ENCODE measurements at regions not wholly inside any gene's neighbourhood (a gene's known extent, or its start where the extent isn't known, plus 50 kb on each side); places are given as distances from the start of the nearest gene placed in this dataset.
A peak's percentile ranks its signal among the peaks of the same experiment; 100 is the strongest.

DNA sequence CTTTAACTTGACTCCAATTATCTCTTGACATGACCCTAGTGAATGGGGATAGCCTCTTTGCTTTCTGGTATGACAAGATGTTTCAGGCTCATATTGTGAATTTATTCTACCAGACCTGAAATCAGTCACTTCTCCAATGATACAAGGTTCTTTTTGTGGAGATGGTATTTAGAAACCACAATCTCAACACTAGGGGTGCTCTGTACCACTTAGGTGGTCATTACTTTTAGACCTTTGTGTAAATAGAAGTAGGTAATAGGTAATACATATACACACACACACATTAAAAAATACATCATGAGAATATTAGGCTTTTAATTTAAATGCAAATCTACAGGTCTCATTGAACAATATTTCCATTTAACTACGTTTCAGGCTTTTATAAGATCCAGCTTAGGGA is 199.0 kb upstream of the RHOBTB1 start:
- no peak for DNase-seq (ENCODE audit: low spot score)
- TF ChIP-seq, protein P1, sequence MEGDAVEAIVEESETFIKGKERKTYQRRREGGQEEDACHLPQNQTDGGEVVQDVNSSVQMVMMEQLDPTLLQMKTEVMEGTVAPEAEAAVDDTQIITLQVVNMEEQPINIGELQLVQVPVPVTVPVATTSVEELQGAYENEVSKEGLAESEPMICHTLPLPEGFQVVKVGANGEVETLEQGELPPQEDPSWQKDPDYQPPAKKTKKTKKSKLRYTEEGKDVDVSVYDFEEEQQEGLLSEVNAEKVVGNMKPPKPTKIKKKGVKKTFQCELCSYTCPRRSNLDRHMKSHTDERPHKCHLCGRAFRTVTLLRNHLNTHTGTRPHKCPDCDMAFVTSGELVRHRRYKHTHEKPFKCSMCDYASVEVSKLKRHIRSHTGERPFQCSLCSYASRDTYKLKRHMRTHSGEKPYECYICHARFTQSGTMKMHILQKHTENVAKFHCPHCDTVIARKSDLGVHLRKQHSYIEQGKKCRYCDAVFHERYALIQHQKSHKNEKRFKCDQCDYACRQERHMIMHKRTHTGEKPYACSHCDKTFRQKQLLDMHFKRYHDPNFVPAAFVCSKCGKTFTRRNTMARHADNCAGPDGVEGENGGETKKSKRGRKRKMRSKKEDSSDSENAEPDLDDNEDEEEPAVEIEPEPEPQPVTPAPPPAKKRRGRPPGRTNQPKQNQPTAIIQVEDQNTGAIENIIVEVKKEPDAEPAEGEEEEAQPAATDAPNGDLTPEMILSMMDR (IDR thresholded peaks at IDR 0.05; ENCODE audit: borderline replicate concordance, control extremely low read depth, extremely low read depth, insufficient read depth, missing control alignments): no peak
- in situ Hi-C loops (cut with MboI; ENCODE audit: low sequenced_read_pairs, unreplicated experiment): no loop called here

DNA sequence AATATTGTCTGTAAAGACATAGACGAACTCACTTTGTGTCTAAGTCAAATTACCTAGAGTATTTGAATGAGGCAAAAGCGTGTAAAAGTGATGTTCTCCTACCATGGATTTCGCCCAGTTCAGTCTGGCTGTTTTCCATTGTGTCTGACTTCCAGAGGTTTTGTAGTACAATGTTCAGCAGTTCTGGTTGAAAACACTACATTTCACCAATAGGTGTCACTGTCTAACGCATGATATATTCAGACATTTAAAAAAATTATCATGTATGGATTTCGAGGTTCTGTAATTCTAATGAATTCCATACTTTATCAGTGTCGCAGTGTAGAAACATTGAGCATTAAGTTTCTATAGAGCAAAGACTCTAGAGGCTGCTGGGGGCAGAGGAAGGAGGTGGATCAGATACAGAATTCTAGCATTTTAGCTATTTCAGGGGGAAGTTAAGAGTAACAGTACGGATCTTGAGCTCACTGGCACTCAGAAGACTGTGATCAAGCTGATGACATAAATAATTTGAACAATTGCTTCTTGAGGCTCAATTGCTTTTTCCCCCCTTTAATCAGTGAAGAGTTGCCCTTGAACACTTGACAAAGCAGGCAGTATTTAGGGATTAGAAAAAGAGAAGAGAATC is 196.9 kb upstream of the RHOBTB1 start:
- DNase-seq (ENCODE audit: low spot score): no peak
- TF ChIP-seq, protein P1 (IDR thresholded peaks at IDR 0.05; ENCODE audit: borderline replicate concordance, control extremely low read depth, extremely low read depth, insufficient read depth, missing control alignments): peak; percentile 33
- in situ Hi-C loops (cut with MboI; ENCODE audit: low sequenced_read_pairs, unreplicated experiment): no loop called here

DNA sequence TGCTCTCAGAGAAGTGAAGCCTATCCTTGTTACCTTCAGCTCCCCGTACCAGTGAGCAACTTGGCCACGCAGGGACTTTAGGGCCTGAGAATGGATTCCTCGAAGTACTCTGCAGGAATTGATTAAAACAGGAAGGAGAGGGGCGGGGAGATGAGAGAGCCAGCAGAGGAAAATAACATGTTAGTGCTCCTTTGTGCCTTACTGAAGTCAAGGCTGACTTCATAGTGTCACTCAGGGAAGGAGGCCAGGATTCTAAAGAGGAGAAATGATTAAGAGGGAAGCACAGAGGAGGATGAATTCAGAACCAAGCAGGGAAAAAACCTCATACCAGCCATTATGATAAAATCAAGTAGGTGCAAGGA is 195.6 kb upstream of the RHOBTB1 start:
- no peak for DNase-seq (ENCODE audit: low spot score)
- TF ChIP-seq, protein P1 (IDR thresholded peaks at IDR 0.05; ENCODE audit: borderline replicate concordance, control extremely low read depth, extremely low read depth, insufficient read depth, missing control alignments): no peak
- in situ Hi-C loops (cut with MboI; ENCODE audit: low sequenced_read_pairs, unreplicated experiment): no loop called here

DNA sequence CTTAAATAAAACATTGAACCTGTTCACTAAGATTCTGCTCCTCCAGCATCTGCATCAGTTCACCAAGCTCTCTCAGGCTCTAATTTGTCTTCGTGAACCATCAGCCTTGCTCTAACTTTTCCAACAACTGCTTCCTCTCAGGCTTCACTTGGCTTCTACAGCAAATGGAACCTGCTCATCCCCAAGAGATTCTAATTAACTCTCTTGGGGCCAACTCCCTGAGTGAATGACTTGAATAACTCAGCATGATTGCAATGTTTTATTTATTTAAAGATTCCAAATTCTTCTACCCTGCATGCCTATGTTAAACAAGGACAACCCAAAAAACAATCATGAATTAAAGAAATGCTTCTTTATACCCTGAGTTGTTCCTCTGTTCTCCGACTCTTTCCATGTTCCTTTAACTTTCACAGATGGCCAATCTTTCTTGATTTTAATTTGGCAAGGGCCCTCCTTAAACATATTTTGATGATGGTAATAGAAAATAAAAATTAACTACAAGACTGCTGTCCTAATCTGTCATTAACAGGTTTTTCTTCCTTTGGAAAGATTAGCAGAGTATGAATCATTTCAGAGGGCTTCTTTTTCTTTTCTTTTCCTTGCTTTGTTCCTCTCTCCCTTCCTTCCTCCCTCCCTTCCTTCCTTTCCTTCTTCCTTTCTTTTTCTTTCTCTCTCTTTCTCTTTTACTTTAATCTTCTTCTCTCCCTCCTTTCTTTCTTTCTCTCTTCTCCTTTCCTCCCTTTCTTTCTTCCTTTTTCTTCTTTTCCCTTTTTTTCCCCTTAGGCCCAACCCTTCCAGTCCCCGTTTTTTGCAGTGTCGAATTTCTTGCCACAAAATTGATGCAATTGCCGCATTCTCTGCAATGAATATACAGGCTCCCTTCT is 195.0 kb upstream of the RHOBTB1 start:
- TF ChIP-seq, protein P1 (IDR thresholded peaks at IDR 0.05; ENCODE audit: borderline replicate concordance, control extremely low read depth, extremely low read depth, insufficient read depth, missing control alignments): no peak
- in situ Hi-C loops (cut with MboI; ENCODE audit: low sequenced_read_pairs, unreplicated experiment): no loop called here
- DNase-seq (ENCODE audit: low spot score): no peak

DNA sequence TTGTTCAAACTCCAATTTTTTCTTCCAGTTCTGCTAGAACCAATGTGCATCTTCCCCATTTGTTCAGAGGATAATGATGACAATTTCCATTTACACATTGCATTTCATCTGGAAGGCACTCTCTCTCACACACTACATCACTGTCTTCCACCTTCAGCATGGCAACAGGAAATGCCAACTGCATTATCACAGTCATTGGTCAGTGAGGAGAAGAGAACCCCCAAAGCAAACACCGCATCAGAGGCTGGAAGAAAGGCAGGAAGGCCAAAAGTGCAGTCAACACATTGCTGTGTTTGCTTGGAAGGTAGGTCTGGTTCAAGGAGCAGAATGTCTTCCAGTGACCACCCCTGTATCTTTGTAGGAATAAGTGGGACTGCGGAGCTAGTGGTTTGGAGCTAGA is 192.2 kb upstream of the RHOBTB1 start:
- TF ChIP-seq, protein P1 (IDR thresholded peaks at IDR 0.05; ENCODE audit: borderline replicate concordance, control extremely low read depth, extremely low read depth, insufficient read depth, missing control alignments): no peak
- no peak for DNase-seq (ENCODE audit: low spot score)
- in situ Hi-C loops (cut with MboI; ENCODE audit: low sequenced_read_pairs, unreplicated experiment): no loop called here

DNA sequence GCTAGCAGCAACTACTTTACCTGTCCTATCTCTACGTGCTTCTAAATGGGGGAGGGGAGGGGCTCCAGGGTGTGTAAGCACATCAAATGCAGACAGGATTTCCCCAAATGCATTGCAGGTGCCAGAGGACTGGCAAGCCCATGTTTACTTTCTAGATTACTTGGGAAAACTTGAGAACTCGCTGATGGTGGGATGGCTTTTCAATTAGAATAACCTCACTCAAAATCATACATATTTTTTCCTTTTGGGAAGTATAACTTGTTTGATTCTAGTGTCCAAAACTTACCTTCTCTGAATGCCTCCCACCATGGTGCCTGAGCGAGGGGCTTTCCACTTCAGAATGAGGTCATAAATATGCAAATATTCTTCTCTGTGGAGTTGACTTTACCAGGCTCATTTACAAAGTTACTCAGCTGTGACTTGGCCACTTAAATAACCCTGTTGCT is 191.3 kb upstream of the RHOBTB1 start:
- in situ Hi-C loops (cut with MboI; ENCODE audit: low sequenced_read_pairs, unreplicated experiment): no loop called here
- TF ChIP-seq, protein P1 (IDR thresholded peaks at IDR 0.05; ENCODE audit: borderline replicate concordance, control extremely low read depth, extremely low read depth, insufficient read depth, missing control alignments): no peak
- DNase-seq (ENCODE audit: low spot score): no peak
